Fibroblast of skin of back (primary cell): ENCODE measurements at regions not wholly inside any gene's neighbourhood (a gene's known extent, or its start where the extent isn't known, plus 50 kb on each side); places are given as distances from the start of the nearest gene placed in this dataset.

Experiments used
- DNase-seq: peaks from one replicate; pipeline ENCODE4 v3.0.0-alpha.2; 2013

DNA sequence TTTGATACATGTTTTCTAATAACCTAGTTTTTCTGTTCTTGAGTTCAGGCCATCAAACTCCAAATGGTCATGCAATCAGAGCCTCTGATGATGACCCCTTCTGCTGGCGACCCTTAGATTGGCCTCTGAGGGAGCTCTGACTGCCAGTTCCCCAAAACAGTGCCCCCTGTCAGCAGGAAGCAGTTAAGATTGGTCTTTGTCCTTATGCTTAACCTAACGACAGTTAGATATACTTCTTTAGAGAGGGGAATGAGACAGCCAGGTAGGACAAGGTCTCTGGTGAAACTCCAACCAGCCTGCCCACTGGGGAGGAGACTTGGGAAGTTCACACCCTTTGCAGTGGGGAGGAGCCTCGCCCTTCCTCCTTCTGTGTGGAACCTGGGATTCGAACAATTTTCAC, 390.4 kb upstream of the KIF2A start:
- no peak for DNase-seq

DNA sequence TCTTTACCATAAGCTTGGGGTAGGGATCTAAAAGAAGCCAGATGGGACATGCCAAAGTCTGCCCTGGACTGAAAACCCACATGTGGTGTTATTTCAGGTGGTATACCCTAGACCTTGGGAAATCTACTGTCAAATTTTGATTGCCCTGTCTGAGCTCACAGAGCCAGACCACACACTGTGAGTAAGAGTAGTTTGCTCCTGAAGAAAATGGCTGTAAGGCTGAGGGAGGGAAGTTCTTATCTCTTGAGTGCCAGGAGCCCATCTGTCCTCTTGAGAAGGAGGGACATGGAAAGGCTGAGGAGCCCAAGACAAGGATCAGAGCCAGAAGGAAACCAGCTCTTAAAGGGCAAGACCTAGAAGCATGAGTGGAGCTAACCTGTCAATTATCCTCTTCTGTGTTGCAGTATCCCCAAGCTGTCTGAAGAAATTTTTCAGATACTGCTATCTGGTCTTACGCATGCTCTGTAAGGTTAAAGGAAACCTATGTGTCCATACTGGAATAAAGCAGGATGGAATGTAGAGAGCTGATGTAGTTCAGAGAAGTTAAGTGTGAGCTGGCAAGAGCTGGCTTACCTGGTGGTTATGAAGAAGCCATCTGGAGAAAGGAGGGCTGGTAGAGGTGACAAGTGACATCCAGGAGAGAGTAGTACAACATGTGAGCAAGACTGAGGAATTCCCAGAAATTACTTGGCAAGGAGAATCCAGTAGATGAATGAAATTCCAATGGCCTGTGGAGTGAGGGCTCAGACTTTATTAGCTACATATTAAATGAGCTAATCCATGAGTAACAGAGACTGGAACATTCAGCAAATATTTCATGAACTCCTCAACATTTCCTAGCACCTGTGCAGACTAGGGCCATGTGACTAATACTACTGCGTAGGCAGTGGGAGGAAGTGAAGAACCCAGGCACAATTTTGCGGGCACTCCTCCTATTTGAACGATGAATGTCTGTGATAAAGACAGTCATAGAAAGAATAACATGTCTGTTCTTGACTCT, 389.1 kb upstream of the KIF2A start:
- DNase-seq: peak; percentile 7

DNA sequence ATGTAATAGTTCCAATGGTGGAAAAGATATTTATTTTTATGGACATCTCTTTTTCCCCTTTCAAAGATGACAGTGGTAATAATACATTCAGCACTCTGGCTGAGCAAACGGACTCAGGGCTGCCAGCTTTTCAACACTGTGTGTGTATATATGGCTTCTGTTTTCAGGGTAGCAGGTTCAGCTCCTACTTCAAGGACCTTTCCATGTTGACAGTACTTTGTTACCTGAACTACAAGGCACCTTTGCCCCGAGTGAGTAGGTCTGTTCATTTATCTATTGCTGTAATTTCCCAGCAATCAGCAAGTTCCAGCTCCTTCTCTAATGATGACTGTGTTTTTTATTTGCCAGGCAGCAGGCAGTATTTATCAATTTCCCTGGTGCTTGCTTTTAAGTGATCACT, 387.4 kb upstream of the KIF2A start:
- no peak for DNase-seq

DNA sequence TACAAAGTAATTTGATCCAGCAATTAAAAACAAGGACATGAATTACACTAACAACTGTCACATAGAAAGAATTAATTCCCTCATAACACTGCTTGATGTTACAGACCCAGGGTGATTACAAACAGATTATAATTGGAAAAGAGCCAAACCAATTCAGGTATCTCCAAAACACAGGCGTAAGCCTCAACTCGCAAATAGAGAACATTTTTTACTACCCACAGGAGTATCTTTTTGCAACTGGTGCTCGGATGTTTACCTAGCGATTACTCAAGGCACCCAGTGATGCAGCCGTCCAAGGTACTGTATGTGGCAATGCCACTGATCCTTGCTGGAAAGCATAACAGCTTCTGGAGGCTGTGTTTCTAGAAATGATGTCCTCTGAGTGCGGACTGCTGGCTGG, 386.1 kb upstream of the KIF2A start:
- DNase-seq: no peak

DNA sequence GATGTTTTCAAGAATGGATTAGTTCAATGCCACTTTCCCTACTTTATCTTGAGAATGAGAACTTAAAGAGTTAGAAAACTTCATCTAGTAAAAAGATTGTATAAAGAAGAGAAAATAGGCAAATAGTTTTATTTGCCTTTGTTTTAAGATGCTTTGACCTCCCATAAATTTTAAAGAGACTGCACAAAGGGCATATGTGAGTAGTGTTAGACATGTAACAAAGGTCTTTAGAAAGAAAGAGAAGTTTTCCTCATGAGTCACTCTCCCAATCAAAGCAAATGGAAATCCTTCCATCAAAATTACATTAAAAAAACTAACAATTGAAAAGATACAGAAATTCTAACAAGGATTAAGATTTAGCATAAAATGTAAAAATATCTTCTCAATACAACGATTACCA, 381.8 kb upstream of the KIF2A start:
- DNase-seq: no peak

DNA sequence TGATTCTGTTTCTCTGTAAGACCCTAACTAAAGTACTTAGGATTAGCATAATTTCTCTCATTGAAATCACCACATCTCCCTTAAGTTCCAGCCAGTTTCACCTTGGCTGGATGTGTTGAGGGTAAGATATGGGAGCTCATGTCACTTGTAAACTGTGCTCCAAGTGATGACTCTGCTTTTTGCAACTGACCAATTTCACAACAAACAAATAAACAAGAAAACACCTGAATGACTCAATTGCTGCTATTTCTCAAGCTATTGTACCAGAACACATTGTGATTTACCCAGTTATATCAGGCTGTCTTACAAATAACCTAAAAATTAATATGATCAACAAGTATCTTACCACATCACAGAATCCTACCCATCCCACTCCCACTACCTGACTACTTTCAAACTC, 379.1 kb upstream of the KIF2A start:
- no peak for DNase-seq

DNA sequence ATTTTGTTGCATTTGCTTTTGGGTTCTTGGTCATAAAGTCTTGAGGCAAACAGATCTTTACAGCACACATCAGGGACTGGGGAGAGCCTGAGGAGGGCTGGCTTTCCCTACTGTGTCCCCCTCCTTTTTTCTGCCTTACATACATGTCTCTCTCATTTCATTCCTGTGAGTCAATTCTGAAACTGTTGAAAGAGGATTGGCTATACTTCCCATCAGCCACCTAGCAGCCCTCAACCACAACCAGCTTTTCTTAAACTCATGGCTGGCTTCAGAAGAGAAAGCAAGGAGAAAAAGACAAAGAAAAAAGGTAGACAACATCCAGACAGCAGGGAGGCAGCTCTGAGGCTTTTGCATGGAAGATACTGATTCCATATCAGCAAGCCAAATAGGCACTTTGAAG, 374.8 kb upstream of the KIF2A start:
- peak; percentile 13 for DNase-seq

DNA sequence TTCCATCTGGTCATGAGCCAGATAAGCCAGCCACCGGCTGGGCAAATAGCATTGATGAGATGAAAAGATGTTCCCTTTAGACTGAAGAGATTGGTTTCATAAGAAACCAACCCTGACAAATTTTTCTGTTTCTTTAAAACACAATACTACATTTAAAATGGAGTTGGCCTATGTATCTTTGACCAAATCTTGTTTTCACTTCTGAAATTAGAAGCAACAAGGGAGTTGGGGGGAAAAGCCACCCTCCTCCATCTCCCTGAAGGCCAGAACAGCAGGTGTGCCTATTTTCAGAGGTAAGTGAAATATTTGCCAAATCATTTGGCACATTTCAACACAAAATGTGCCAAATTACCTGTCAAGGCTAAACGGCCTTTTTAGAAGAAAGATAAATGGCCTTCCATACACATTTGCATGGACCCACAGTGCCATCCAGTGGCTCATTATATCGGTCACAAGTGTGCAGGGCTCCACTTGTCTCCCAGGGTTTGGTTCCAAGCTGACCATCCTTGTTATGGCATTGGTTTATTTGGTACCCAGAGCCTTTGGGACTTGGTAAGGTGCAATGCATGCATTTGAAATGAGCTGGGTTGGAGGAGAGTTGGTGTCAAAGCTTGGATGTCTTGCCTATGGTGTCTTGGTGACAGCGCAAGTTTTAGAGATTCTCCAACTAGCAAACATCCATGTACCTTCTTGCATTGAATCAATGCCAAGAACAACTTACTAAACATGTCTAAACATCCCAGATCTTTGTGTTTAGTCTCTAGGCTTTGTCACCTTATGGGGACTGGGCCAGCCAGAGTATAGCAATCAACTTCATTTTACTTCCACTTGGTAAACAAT, 372.0 kb upstream of the KIF2A start:
- peak; percentile 59 for DNase-seq

DNA sequence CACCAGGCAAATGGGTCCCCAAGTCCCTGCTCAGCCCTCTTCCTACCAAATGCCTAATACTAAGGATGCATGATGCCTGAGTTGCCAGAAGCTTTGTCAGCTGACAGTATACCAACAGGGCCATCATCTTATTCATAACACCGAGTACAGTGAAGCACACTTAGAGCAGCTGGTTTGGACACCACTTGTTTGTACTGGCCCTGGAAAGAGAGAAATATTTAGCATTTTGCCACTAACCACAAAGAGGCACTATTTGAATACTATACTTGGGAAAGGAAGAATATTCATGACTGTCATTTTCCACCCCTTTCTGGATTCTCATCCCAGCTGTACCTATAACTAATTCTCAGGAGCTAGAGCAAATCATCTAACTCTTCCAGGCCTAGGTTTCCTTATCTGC, 364.4 kb upstream of the KIF2A start:
- peak; percentile 23 for DNase-seq

DNA sequence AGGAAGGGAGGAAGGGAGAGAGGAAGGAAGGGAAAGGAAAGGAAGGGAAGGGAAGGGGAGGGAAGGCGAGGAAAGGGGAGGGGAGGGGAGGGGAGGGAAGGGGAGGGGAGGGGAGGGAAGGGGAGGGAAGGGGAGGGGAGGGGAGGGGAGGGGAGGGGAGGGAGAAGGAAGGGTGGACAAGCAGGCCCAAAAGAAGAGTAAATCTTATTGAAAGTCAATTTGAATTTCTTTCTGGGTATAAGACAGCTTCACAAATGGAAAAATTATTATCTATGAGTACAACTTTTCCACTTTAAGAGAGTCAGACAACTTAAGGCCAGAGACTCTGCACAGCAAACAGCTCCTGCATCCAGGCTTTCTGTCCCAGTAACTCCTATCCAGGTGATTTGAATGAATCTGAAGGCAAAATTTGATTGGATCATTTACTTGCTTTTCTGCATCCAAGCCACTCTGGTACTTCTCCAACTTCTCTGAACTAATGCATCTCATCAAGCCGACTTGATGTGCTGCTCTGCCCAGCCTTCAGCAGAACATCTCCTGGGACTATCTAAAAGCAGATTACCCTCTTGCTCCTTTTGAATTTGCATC, 363.4 kb upstream of the KIF2A start:
- DNase-seq: no peak

DNA sequence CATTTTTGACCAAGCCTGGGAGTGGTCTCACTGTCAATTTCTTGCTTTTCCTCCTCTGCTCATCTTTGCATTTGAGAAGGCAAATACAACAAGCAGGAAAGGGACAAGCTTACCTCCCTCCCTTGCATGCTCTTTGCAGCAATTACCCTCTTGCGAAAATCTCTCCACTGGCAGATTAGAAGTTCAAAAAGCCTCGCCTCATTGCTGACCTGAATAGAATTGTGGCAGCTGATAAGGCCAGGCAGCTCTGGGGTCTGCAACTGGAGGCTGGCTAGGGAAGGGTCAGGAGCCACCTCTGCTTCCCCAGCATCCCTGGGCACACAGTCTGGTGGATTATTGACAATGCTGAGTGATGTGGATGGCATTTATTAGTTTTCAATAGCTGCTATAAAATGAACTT, 362.3 kb upstream of the KIF2A start:
- no peak for DNase-seq

DNA sequence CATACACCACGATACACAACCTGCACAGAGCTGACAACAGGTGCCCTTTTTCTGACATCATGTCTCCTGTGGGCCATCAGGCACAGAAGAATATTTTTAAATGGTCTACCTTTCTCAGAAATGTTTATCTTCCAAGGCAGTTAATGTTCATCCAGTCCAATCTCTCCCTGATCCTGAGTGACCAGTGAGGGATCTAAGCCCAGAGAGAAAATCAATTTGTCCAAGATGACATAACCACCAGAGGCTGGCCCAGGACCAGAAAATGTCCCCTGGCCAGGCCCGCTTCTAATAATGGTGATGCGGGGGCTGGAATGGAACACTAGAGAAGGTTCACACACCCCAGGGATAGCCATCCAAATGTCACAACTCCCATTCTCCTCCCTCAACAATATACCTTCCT, 357.9 kb upstream of the KIF2A start:
- no peak for DNase-seq

DNA sequence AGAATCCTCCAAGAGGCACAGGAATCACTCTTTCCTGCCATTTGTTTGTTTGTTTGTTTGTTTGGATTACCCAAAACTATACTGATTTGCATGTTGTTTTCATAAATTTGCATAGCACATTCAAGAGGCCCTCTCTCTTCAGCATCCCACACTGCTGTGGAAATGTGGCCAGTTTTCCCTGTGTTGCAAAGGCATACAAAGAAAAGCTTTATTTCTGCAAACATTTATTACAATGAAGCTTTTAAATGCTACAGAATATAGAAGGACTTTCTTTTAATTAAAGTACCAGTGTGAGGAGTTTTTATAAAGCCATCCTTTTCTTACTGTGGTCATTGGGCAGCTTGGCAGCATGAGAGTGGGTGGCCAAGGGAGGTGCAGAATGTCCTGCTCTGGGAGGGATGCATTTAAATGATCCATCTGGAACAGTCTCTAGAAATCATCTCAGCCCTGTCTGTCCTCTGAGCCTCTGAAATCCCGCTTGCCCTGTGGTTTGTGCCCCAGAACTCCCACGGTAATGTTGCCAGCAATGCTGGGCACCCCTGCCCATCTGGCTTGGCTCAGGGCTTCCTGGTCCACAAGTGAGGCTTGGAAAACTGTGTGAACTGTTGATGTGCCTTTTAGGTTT, 356.8 kb upstream of the KIF2A start:
- DNase-seq: no peak

DNA sequence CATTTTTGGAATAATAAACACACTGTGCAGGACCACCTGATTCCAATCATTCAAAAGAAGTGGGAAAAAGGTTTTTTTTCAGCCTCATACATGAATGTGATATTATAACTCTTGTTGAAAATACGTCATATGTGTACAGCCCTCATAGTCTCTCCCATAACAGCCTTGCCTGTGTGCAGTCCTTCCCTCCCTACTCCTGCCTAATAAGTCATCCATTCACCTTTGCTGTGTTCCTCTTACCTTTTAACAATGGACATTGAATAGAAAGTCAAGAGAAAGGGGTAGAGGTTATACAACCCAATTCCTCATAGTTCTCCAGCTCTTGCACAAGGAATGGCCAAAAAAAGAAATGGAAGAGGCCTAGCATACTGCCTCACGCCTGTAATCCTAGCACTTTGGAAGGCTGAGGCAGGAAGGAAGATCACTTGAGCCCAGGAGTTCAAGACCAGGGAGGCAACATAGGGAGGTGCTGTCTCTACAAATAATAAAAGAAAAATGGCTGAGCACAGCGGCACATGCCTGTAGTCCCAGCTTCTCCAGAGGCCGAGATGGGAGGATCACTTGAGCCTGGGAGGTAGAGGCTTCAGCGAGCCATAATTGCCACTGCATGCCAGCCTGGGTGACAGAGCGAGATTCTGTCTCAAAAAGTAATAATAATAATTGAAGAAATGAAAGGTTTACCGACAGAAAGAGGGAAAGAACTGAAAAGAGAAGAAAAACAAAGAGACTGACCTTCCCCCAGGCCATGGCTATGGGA, 356.1 kb upstream of the KIF2A start:
- DNase-seq: no peak

DNA sequence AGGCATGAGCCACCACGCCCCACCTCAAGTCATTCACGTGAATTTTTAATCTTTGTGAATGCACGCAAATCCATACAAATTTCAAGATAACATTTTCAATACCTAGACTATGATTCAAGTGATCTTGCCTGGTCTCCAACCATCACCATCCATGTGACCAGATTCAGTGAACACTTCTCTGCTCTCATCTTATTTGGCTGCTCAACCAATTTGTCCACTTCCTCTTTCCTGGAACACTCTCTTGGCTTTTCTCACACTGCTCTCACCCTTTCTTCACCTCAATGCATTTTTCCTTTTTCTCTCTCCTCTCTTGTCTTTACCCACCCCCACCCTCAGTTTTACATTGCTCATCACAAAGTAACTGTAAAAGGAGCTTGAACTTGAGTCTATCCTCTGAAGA, 354.7 kb upstream of the KIF2A start:
- DNase-seq: no peak

DNA sequence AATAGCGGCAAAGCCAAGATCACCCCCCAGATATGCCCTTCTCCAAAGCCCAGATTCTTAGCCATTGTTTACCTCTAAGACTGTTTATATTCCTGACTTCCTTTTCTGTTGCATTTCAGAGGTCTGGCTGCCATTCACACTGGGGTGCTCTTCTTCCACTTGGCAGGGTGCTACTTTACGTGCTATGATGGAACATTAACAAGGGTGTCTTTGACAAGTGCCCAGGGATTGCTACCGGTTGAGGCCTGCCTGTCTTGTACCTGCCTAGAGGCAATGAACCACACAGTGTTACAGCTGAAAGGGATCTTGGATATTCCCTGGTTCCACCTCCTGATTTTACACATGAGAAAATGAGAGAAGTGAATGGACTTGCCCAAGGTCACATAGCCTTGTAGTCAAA, 352.1 kb upstream of the KIF2A start:
- no peak for DNase-seq

DNA sequence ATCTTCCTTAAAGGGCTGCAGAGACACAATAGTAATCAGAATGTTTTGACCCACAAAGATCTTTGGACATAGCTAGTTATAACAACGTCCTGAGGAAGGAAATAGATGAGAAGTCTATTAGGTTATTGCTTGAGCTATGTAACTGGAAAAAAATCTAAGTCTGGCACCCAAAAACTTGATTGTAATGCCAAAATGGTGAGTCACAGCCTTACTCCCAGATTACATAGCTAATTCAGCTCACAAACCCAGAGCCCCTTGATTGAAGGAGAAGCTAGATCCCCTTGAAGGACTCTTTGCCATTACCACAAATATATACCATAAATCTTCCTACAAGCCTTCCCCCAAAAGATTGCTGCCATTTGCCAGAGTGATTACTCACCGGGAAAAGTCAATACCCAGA, 341.8 kb upstream of the KIF2A start:
- peak; percentile 85 for DNase-seq

DNA sequence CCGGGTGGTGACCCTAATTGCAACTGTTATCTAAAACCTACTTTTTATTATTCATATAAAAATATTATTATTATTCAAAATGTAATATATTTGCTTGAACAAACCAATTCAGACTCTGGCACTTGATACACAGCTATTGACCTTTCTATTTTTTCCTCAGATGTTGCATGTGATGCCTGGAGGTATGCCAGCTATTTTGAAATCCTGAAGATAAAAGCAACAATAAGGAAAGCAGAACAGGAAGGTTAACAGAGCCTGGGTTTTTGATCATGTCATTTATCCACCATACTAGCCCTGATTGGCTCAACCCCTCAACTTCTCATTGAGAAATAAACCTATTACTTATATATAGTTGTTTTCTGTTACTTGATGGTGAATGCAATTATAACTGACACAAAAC, 340.9 kb upstream of the KIF2A start:
- DNase-seq: peak; percentile 13

DNA sequence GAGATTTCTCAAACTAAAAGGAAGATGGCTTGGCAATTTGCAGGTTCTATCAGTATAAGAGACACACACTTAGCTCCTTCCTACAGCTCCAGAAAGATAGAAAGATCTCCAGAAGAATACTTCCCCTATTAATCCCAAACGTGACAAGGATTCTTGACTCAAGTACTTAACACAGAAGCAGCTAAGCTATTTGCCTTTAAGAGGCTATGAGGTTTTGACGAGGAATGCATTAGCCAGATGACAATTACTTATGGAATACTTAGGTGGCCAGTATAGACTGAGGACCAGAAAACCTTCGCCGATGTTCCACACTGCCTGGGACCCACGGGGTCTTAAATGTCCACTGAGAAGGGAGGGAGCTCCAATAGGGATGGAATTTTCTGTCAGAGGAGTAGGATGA, 340.5 kb upstream of the KIF2A start:
- peak; percentile 47 for DNase-seq

DNA sequence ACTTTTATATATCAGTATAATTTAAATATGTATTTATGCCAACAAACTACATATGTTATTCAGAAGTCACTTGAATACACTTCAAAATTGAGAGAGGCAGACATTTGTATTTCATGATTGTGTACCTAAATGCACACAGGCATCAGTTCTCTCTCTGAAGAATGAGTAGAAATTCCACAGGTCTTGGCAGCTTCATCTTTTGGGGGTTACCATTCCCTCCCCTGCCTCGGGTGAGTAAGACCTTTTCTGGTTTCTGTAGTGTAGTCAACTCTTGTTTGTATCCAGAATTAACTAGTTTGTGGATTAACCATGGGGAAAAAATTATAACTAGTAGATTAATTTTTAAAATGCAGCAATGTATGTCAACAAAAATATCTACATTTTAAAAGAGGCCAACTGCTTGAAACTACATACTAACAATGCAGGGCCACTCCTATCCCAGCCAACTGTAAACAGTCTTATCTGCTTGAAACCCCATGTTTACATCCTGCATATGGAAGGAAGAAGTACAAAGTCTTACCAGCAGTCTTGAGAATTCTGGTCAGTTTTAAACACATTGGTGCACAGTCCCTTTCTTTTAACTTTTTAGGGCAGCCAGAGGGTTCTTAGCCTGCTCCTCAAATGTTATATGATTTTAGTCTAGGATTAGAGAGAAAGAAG, 339.6 kb upstream of the KIF2A start:
- no peak for DNase-seq

DNA sequence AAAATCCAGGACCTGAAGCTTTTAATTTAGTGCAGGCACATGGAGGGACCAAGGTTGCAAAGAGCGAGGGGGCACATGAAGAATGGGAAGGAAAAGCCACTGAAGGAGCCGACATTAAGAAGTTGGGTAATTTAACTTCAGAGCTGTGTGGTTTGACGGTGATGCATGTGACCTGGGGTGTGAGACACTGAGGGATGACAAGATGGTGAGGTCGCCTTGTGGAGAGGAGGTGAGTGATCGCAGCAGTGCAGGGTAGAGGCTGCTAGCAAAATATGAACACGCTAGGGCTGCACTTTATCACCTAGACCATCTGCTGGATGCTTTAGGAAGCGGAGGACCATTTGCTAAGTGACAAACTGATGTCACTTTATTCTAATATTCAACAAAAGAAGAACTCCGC, 339.0 kb upstream of the KIF2A start:
- peak; percentile 21 for DNase-seq

DNA sequence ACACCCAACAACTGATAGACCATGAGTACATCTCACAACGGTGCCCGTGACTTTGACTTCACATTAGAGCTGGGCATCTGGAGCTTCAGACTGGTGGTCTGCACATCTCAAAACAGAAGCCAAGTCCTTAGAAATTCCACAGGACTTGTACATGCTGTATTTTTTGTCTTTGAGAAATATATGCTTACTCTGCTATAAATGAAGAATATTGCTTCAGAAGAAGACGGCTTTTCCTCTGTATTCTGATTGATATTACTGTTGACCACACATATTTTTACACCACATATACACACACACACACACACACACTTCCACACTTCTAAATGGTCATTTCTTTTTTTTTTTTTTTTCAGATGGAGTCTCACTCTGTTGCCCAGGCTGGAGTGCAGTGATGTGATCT, 338.3 kb upstream of the KIF2A start:
- DNase-seq: no peak
